Vagina (tissue), 2 donors: ENCODE measurements at regions not wholly inside any gene's neighbourhood (a gene's known extent, or its start where the extent isn't known, plus 50 kb on each side); places are given as distances from the start of the nearest gene placed in this dataset.

Source experiments
- CTCF ChIP-seq, 3 experiments: fragments of 450-650 bp in 2 of 3; fragments of 200-600 bp in 1 of 3; sonication (generic) in 1 of 3; IDR thresholded peaks; one replicate each; pipeline ENCODE4 v1.5.1; 2017 to 2019; ENCODE audit warnings: antibody characterized with exemption in 3 of 3, mild to moderate bottlenecking in 2 of 3, moderate library complexity in 2 of 3
- POLR2A ChIP-seq, 2 donors: fragments of 450-650 bp; IDR thresholded peaks; one replicate each; pipeline ENCODE4 v1.6.1; 2017; ENCODE audit warnings: antibody characterized with exemption in 2 of 2, mild to moderate bottlenecking in 2 of 2, moderate library complexity in 2 of 2
- POLR2AphosphoS5 ChIP-seq, 2 donors: sonication (generic); formaldehyde crosslinking; IDR thresholded peaks; one replicate each; pipeline ENCODE4 v1.9.0; 2017; ENCODE audit warnings: antibody characterized with exemption in 2 of 2, mild to moderate bottlenecking in 2 of 2, low read depth in 1 of 2; ENCODE audit not compliant: insufficient read depth in 1 of 2

- TF ChIP-seq CTCF (IDR thresholded peaks at IDR 0.05) (no peak), POLR2A (IDR thresholded peaks at IDR 0.05) (no peak), POLR2AphosphoS5 (IDR thresholded peaks at IDR 0.05; ENCODE audit: insufficient read depth in 1 of 2, low read depth in 1 of 2) (no peak)
Observed at GRCh38 chr10:93254180-93254853, 180.6 kb downstream of the CYP26A1 start.
